Endothelial cell of umbilical vein (primary cell): ENCODE measurements at regions not wholly inside any gene's neighbourhood (a gene's known extent, or its start where the extent isn't known, plus 50 kb on each side); places are given as distances from the start of the nearest gene placed in this dataset.

ENCODE experiments used
- EZH2 ChIP-seq: IDR thresholded peaks from 2 replicates; pipeline ENCODE4 v1.6.1; 2012; ENCODE audit warnings: borderline replicate concordance, low read depth, mild to moderate bottlenecking, moderate library complexity, low read length, inconsistent platforms; ENCODE audit not compliant: severe bottlenecking
- GATA2 ChIP-seq: IDR thresholded peaks from 2 replicates; pipeline ENCODE4 v1.7.0; 2011; ENCODE audit warnings: low read depth, mild to moderate bottlenecking, moderate library complexity, mixed read lengths, low read length; ENCODE audit not compliant: insufficient read length, insufficient read depth
- POLR2A ChIP-seq: IDR thresholded peaks from 2 replicates; pipeline ENCODE4 v1.6.1; 2012; ENCODE audit warnings: low read depth, mild to moderate bottlenecking, control low read depth, low read length
- POLR2AphosphoS5 ChIP-seq: IDR thresholded peaks from 2 replicates; pipeline ENCODE4 v1.6.1; 2012; ENCODE audit warnings: low read depth, mild to moderate bottlenecking, control low read depth, low read length, moderate library complexity; ENCODE audit not compliant: insufficient read depth
- TF ChIP-seq, protein P1 (sequence below): IDR thresholded peaks from 2 replicates; pipeline ENCODE4 v1.6.1; 2011; ENCODE audit not compliant: insufficient read depth, insufficient read length
- TF ChIP-seq, protein P2 (sequence below), 2 donors: IDR thresholded peaks; 1 replicate in 1 of 2; 2 replicates in 1 of 2; pipeline ENCODE4 v1.5.1; 2011; ENCODE audit warnings: low read length in 2 of 2, mild to moderate bottlenecking in 2 of 2, moderate library complexity in 2 of 2, control low read depth in 1 of 2, inconsistent platforms in 1 of 2, low read depth in 1 of 2; ENCODE audit not compliant: insufficient read depth in 1 of 2; ENCODE audit errors: extremely low read depth in 1 of 2

DNA sequence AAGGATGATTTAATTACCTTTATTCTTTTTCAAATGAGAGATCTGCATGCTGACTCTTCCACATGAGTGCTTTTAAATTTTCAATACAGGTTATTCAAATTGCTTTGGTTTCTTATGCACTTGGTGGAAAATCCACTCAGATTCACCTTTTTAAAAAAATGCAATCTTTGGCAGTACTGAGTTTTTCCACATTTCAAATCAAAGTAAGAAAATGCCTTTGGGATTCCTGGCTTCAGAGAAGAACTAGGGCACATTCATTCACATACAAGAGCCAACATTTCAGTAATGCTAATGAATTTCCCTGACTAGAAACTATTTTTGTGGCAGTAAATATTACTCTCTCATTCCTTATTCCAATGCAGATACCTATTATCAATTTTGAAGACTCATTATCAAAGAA is 342.2 kb downstream of the ETNK1 start:
- TF ChIP-seq, protein P1, sequence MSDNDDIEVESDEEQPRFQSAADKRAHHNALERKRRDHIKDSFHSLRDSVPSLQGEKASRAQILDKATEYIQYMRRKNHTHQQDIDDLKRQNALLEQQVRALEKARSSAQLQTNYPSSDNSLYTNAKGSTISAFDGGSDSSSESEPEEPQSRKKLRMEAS, result no peak
- TF ChIP-seq, protein P2, sequence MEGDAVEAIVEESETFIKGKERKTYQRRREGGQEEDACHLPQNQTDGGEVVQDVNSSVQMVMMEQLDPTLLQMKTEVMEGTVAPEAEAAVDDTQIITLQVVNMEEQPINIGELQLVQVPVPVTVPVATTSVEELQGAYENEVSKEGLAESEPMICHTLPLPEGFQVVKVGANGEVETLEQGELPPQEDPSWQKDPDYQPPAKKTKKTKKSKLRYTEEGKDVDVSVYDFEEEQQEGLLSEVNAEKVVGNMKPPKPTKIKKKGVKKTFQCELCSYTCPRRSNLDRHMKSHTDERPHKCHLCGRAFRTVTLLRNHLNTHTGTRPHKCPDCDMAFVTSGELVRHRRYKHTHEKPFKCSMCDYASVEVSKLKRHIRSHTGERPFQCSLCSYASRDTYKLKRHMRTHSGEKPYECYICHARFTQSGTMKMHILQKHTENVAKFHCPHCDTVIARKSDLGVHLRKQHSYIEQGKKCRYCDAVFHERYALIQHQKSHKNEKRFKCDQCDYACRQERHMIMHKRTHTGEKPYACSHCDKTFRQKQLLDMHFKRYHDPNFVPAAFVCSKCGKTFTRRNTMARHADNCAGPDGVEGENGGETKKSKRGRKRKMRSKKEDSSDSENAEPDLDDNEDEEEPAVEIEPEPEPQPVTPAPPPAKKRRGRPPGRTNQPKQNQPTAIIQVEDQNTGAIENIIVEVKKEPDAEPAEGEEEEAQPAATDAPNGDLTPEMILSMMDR (IDR thresholded peaks at IDR 0.05; ENCODE audit: extremely low read depth in 1 of 2, insufficient read depth in 1 of 2, low read depth in 1 of 2, low read length in 2 of 2), result no peak
- no peak for TF ChIP-seq POLR2AphosphoS5
- TF ChIP-seq POLR2A, result no peak
- no peak for TF ChIP-seq EZH2
- no peak for TF ChIP-seq GATA2
